ENCODE measurements at regions not wholly inside any gene's neighbourhood (a gene's known extent, or its start where the extent isn't known, plus 50 kb on each side); places are given as distances from the start of the nearest gene placed in this dataset.

DNA sequence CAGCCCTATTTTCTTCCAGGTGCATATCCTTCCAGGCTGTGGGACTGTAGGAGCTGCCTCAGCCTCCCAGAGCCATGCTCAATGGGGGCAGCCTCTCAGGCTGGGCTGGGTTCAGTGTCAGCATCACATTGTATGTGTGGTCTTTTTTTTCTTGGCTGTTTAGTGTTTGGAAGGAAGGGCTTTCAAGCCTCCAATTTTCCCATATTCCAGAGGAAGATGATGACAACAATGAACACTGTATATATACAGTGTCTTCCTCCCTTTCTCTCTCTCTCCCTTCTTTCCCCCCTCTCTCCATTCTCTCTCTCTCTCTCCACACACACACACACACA, 326.4 kb downstream of the DYSF start:
- Histone ChIP-seq H3K9me3 (no peaks in the 10 kb centered on the region), H3K27ac (no peak overlapping the region), H3K4me1 (peaks cover 4% of the 10 kb centered on the region), H3K27me3 (ENCODE audit: insufficient read depth in 3 of 3, low read length in 2 of 3) (no peaks in the 10 kb centered on the region), H3K36me3 (ENCODE audit: insufficient read depth in 1 of 2, low read depth in 1 of 2) (no peaks in the 10 kb centered on the region), H3K4me3 (no peak overlapping the region)
- DNase-seq = no peak
- ATAC-seq = no peak
- intact Hi-C loops (cut with DNase I) = no loop called here
- TF ChIP-seq, protein P1, sequence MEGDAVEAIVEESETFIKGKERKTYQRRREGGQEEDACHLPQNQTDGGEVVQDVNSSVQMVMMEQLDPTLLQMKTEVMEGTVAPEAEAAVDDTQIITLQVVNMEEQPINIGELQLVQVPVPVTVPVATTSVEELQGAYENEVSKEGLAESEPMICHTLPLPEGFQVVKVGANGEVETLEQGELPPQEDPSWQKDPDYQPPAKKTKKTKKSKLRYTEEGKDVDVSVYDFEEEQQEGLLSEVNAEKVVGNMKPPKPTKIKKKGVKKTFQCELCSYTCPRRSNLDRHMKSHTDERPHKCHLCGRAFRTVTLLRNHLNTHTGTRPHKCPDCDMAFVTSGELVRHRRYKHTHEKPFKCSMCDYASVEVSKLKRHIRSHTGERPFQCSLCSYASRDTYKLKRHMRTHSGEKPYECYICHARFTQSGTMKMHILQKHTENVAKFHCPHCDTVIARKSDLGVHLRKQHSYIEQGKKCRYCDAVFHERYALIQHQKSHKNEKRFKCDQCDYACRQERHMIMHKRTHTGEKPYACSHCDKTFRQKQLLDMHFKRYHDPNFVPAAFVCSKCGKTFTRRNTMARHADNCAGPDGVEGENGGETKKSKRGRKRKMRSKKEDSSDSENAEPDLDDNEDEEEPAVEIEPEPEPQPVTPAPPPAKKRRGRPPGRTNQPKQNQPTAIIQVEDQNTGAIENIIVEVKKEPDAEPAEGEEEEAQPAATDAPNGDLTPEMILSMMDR (IDR thresholded peaks at IDR 0.05) = no peak

DNA sequence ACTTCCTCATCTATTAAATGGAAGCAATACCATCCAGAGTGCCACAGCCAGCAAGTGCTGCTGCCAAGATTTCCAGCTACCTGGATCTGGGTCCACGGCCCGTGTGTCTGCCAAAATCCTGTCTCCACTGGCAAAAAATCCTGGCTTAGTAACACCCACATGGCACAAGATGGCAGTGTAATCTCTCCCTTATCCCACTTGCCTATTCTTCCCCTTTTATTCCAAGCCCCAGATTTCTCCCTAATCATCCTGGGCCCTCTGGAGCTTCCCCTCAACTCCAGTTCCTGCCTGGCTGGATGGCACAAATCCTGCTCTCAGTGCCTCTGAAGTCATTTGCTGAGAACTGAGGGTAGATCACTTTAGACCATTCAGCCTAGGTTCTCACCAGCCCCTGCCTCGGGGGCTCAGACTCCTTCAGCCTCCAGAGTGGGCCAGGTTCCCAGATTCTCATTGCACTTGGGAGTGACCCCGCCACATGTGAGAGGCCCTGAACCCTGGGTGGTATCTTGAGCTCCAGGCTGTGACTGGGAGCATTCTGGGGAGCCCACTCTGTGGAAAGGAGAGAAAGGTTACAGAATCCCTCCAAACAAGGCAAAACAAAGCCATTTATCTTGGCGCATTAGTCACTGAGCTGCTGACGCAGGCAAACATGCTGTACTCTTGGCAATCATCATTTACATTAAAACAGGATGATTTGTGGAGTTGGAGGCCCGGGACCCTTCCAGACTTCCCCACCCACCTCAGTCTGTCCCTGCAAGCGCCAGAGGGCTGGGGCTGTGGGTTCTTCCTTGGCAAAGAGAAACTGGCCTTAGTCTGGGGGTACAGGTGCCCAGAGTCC, 325.8 kb downstream of the DYSF start:
- DNase-seq = no peak
- Histone ChIP-seq H3K36me3 (ENCODE audit: insufficient read depth in 1 of 2, low read depth in 1 of 2) (no peaks in the 10 kb centered on the region), H3K4me1 (no peaks in the 10 kb centered on the region), H3K27me3 (ENCODE audit: insufficient read depth in 3 of 3, low read length in 2 of 3) (no peaks in the 10 kb centered on the region), H3K9me3 (no peaks in the 10 kb centered on the region), H3K4me3 (no peak overlapping the region), H3K27ac (no peak overlapping the region)
- WGBS, 3 donors = 64 to 74% (median 65%) methylated on average over 8 of the region's 8 CpGs
- TF ChIP-seq, protein P1 (IDR thresholded peaks at IDR 0.05) = no peak
- peak in 2 of 4 donors; percentile 32 to 35 for ATAC-seq
- intact Hi-C loops (cut with DNase I) = no loop called here

DNA sequence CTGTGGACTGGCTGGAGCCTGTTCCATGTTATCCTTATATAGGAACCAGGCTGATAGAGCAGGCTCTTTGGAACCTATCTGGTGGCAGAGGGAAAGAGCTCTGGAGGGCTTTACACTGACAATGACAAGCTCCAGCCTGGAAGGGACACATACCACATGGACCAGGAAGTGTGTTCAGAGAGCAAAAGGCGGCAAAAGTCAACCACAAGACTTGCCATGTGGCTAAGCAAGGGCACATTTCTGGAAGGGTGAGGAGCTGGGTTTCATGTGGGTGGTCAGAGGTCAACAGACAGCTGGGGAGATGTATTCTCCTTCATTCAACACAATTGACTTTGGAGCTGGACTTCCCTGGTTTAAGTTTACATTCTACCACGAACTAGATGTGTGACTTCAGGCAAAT, 325.2 kb downstream of the DYSF start:
- WGBS, 3 donors = 70 to 85% (median 79%) methylated on average over 2 of the region's 2 CpGs
- DNase-seq (no peak), ATAC-seq (no peak)
- Histone ChIP-seq H3K27me3 (ENCODE audit: insufficient read depth in 3 of 3, low read length in 2 of 3) (no peaks in the 10 kb centered on the region), H3K27ac (no peak overlapping the region), H3K36me3 (ENCODE audit: insufficient read depth in 1 of 2, low read depth in 1 of 2) (no peaks in the 10 kb centered on the region), H3K4me1 (no peaks in the 10 kb centered on the region), H3K9me3 (no peaks in the 10 kb centered on the region), H3K4me3 (no peak overlapping the region)
- intact Hi-C loops (cut with DNase I) = no loop called here
- TF ChIP-seq, protein P1 (IDR thresholded peaks at IDR 0.05) = no peak

DNA sequence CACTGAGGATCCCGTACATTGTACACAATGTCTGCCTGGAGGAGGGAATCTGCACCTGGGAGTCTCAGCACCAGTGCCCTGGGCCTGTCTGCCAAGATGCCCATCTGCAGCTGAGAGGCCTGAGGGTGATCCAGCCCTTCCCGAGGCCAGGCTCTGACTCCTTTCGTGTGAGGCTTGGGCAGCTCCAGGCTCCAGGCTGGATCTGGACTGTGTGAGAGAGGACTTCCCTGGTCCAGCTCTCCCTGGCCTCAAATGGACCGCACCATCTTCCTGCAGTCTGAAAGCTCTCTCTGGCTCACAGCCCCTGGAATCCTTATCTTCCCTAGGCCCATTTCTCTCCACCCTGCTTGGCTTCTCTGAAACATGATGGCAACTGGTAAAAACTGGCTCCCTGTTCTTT, 324.6 kb downstream of the DYSF start:
- DNase-seq (no peak), ATAC-seq (no peak)
- H3K36me3 ChIP-seq (ENCODE audit: insufficient read depth in 1 of 2, low read depth in 1 of 2) = no peaks in the 10 kb centered on the region
- no peaks in the 10 kb centered on the region for H3K4me1 ChIP-seq
- H3K27me3 ChIP-seq (ENCODE audit: insufficient read depth in 3 of 3, low read length in 2 of 3) = no peaks in the 10 kb centered on the region
- H3K4me3 ChIP-seq = no peak overlapping the region
- TF ChIP-seq, protein P1 (IDR thresholded peaks at IDR 0.05) = no peak
- WGBS, 3 donors = 80 to 87% (median 81%) methylated on average over 4 of the region's 4 CpGs
- no peak overlapping the region for H3K27ac ChIP-seq
- no peaks in the 10 kb centered on the region for H3K9me3 ChIP-seq
- intact Hi-C loops (cut with DNase I) = no loop called here

DNA sequence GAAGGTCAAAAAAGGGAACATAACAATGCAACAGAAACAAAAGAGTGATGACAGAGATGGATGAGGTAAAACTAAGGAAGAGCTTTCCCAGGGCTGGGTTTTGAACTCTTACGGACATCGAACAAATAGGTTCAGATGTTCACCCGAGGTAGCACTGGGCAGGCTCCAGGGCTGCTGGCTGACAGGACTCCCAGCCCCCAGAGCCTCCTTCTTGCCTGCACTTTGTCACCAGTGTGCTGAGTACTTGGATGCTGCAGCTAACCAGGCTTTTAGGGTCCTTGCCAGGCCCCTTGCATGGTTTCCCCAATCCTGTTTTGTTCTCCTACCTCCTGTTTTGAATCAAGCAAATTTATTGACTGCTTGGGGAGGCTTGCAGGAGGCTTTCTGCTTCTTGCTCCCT, 322.9 kb downstream of the DYSF start:
- H3K27me3 ChIP-seq (ENCODE audit: insufficient read depth in 3 of 3, low read length in 2 of 3) = no peaks in the 10 kb centered on the region
- H3K4me1 ChIP-seq = no peaks in the 10 kb centered on the region
- WGBS, 3 donors = 87 to 95% (median 88%) methylated on average over 3 of the region's 3 CpGs
- ATAC-seq (no peak), DNase-seq (no peak)
- peaks cover under 1% of the 10 kb centered on the region for H3K9me3 ChIP-seq
- intact Hi-C loops (cut with DNase I) = no loop called here
- TF ChIP-seq, protein P1 (IDR thresholded peaks at IDR 0.05) = no peak
- no peaks in the 10 kb centered on the region for H3K36me3 ChIP-seq (ENCODE audit: insufficient read depth in 1 of 2, low read depth in 1 of 2)
- no peak overlapping the region for H3K27ac ChIP-seq
- H3K4me3 ChIP-seq = no peak overlapping the region

All from psoas muscle (tissue), 7 donors.